HG02763 (cell line): ENCODE measurements at regions not wholly inside any gene's neighbourhood (a gene's known extent, or its start where the extent isn't known, plus 50 kb on each side); places are given as distances from the start of the nearest gene placed in this dataset.

Experiments
- ATAC-seq: cut with Tn5 transposase; IDR thresholded peaks from one replicate; pipeline ENCODE4 v1.9.1; 2021; ENCODE audit warnings: mild to moderate bottlenecking, moderate library complexity; ENCODE audit not compliant: unreplicated experiment

GRCh38 chr10:123518765-123519164 lies 147.4 kb upstream of the GPR26 start:
- no peak for ATAC-seq

- no peak for ATAC-seq
Measured at GRCh38 chr10:123519861-123520260, 146.3 kb upstream of the GPR26 start.

DNA sequence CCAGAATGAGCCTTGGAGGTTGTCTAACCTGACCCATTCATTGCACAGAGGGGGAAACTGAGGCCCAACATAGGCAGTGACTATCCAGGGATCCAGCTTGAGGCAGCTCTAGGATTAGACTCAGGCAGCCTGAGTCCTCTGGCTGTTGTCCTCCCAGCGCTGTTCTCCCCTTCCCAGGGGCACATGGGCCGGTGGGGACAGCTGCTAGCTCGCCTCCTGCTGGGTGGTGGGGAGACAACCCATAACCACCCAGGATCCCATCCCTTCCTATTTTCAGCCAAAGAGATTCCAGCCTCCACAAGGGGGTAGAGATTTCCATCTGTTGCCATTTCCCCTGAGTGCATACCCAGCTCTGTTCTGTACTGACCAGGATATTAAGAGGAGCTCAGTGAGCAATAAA lies 145.1 kb upstream of the GPR26 start:
- no peak for ATAC-seq

DNA sequence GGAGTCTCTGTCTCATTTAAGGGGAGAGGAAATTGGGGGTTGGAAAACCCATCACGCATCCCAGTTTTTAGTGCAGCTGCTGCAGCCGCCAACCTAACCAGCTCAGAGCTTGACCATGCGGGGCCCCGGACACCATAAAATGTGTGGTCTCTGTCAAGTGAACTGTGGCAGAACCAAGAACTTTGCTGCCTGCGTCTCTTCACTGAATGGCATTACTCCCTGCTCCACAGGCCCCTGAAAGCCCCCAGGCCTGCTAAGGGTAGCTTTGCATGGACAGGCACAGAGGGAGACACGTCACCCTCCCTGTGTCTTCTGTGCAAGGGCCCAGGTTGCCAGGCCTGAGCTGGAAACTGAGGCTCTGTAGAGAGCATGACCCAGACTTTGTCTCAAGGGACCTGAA lies 144.6 kb upstream of the GPR26 start:
- ATAC-seq: no peak

DNA sequence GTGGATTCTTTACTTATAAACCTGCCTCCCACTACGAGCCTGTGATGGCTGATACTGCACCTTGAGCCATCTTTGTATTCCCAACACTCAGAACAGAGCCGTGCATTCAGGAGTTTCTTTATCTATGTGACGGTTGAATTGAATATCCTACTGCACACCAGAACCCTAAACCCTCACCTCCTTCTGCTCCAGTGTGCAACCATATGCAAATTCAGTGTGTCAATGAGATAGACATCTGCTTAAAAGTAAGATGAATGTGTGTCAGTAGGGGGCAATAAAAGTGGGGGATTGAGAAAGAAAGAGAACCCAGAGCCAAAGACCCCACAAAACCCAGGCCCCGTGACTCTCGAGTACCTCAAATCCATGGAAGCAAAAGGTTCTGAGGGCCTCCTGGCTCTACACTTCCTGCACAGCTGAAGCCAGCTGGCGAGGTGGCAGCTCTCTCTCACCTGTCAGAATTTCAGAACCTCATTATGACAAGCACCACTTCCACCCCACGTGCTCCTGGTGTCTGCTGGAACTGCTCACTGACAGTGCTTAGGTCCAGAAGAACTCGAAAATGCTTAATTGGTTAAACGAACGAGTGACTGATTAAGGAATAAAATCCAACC lies 143.3 kb upstream of the GPR26 start:
- no peak for ATAC-seq

DNA sequence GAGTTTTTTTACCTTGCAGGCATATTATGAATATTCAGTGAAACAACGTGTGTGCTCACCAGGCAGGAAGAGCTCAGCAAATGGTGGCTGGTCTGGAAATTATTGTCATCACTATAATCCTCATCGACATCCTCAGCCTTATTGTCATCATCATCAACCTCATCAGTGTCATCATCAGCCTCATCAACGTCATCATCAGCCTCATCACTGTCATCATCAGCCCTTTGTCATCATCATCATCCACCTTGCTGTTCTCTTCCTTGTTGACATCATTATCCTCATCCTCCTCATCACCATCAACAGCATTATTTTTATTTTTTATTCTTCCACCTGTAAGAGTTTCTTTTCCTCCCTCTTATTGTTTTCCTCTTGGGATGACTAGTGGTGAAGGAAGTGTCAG lies 142.3 kb upstream of the GPR26 start:
- ATAC-seq: no peak

GRCh38 chr10:123526356-123527064 lies 139.6 kb upstream of the GPR26 start:
- no peak for ATAC-seq

GRCh38 chr10:123527151-123527550 lies 139.0 kb upstream of the GPR26 start:
- no peak for ATAC-seq

DNA sequence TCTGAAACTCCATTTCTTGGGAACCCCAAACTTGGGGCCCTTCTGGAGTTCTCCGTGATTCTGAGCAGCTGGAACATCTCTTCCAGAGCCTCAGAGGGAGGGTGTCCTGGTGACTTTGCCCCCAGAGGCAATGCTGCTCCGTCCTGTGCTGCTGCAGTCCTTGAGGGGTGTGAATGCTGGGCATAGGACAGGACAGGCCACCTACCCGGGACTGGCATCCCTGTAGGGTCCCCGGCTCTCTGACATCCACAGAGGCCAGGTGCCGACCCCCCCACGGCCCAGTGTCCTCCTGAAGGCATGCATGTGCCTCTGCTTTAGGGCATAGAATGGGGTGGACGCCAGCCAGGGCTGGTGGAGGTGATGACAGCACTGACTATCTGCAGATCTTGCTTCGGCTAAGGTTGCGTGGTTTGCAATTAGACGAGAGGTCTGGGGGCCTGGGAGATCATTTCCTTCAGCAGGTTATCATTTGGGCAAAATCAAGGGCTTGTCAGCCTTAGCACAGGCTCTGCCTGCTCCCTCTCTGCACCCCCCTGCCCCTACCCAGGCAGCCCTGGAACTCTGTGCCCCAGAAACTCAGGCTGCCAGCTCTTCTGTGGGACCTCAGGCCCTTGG lies 136.9 kb upstream of the GPR26 start:
- ATAC-seq: no peak

DNA sequence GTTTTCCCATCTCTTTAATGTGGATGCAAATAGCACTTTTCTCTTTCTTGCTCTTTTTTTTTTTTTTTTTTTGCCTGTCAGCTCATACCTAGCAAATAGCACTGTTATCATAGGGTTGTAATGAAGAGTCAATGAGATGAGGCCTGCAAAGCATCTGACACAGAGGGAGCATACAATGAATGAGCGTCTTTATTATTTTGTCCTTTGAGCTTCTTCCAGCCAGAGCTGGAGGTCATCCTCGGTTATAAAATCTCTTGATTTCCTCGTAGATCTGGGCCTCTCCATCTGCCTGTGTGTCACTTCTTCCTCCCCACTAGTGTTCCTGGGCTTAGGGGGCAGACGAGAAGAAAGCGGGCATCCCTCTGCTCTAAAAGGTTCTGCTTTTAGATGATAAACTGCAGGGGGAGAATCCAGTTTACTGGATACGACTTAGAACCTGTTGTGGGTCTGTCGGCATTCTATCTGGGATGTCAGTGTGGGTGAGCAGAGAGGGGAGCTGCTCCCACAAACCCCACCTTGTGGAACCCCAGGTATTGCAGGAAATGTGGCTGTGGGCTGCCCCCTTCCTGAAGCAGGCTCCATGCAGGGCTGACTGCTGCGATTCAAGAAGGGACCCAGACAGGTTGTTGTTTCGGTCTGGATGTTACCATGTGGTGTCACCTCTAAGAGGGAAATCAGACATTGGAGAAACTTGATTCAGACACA lies 135.8 kb upstream of the GPR26 start:
- ATAC-seq: no peak

- no peak for ATAC-seq
Measured at GRCh38 chr10:123535386-123535785, 130.8 kb upstream of the GPR26 start.

- no peak for ATAC-seq
Measured at GRCh38 chr10:123536176-123536845, 129.8 kb upstream of the GPR26 start.

DNA sequence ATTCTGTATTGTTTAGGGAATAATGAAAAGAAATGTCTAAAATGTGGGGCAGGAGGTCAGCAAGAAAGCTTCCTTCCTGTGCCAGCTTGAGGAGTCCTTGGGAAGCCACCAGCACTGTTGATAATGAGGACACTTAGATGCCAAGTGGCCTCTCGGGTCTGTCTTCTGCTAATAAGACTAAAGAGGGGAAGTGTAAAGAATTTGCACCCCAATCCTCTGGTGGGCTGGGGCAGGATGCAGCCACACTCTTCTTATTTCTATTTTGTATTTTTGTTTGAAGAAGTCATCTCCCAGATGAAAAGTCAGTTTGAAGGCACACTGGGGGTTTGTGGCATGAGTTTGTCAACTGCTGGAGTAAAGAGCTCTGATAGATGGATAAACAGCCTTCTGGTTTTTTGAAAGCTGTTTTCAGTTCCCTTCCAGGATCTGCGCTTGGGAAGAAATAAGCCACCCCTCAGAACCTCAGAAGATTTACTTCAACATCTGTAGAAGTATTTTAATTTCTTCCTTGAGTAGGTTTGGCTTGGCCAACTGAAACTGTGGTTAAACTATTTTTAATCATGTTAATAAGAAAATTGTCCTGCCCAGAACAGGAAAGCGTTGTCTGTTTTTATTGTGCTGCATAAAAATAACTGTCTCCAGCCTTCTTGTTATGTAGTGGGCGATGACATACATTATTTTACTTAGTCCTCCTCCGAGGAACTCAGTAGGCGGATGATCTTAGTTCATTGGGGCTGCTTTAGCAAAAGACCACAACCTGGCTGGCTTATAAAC lies 128.8 kb upstream of the GPR26 start:
- no peak for ATAC-seq

GRCh38 chr10:123538401-123539320 lies 127.5 kb upstream of the GPR26 start:
- no peak for ATAC-seq

- no peak for ATAC-seq
Measured at GRCh38 chr10:123544986-123545385, 121.2 kb upstream of the GPR26 start.

DNA sequence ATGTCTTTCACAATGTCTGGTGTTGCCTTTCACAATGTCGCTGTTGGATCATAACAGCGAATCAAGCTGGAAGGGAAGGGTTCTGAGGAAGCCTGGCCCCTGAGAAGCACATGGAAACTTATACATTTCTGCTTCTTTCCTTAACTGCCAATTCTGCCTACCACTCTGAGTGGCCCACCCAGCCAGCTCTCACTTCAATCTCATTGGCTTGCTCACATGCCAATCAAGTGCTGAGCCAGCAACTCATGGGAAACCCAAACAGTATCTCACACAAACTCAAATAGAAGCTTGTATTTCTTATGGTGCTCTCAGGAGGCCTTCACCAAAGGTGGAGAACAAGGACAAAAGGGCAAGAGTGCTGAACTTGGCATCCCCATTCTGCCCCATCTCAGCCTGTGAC lies 117.4 kb upstream of the GPR26 start:
- no peak for ATAC-seq

DNA sequence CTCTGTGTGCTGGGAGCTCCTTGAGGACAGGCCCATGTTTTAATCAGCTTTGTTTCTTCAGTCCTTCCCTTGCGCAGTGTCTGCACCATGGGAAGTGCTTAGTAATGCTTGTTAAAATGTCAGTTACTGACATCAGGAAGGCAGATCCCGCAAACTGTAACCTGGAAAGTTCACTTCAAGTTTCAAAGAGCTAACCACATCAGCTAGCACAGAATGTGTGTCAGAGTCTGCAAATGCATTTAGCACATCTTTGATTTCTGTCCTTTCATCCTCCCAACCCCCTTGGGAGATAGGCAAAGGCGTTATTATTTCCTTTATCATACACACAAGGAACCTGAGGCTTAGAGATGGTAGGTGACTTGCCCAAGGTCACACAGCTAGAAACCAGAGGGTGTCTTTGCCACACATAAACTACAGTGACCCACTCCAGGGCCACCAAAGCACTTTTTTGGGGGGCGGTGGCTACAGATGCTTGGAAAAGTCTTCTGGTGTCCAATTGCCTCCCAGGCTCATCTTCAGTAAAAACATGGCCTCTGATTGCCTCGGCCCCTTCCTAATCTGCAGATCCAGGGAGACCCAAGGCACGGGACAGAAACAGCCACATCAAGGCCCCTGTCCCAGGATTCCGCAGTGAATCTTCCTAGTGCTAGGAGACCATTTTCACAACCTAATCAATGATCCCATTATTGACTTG lies 116.2 kb upstream of the GPR26 start:
- no peak for ATAC-seq

- ATAC-seq: no peak
Measured at GRCh38 chr10:123550675-123551096, 115.5 kb upstream of the GPR26 start.

GRCh38 chr10:123551259-123551658 lies 114.9 kb upstream of the GPR26 start:
- ATAC-seq: no peak
